ENCODE measurements at regions not wholly inside any gene's neighbourhood (a gene's known extent, or its start where the extent isn't known, plus 50 kb on each side); places are given as distances from the start of the nearest gene placed in this dataset.

GRCh38 chr4:58679886-58680285 is 1569.7 kb upstream of the IGFBP7 start:
- DNase-seq = no peak

GRCh38 chr4:58679051-58679450 is 1568.9 kb upstream of the IGFBP7 start:
- DNase-seq = no peak

- no peak for DNase-seq
Measured at GRCh38 chr4:58669783-58670182, 1559.6 kb upstream of the IGFBP7 start.

GRCh38 chr4:58665649-58666048 is 1555.5 kb upstream of the IGFBP7 start:
- DNase-seq = no peak

- DNase-seq = no peak
Measured at GRCh38 chr4:58658701-58659100, 1548.5 kb upstream of the IGFBP7 start.

GRCh38 chr4:58653251-58653650 is 1543.1 kb upstream of the IGFBP7 start:
- DNase-seq = no peak

- DNase-seq = no peak
Measured at GRCh38 chr4:58649226-58649625, 1539.0 kb upstream of the IGFBP7 start.

- no peak for DNase-seq
Measured at GRCh38 chr4:58646126-58646525, 1535.9 kb upstream of the IGFBP7 start.

GRCh38 chr4:58644549-58644948 is 1534.4 kb upstream of the IGFBP7 start:
- DNase-seq = no peak

- DNase-seq = no peak
Measured at GRCh38 chr4:58636381-58636780, 1526.2 kb upstream of the IGFBP7 start.

GRCh38 chr4:58617226-58617625 is 1507.0 kb upstream of the IGFBP7 start:
- DNase-seq = no peak

GRCh38 chr4:58611012-58611411 is 1500.8 kb upstream of the IGFBP7 start:
- no peak for DNase-seq

GRCh38 chr4:58606303-58606702 is 1496.1 kb upstream of the IGFBP7 start:
- no peak for DNase-seq

- no peak for DNase-seq
Measured at GRCh38 chr4:58603951-58604350, 1493.8 kb upstream of the IGFBP7 start.

- DNase-seq = no peak
Measured at GRCh38 chr4:58602731-58603359, 1492.7 kb upstream of the IGFBP7 start.

GRCh38 chr4:58602022-58602421 is 1491.8 kb upstream of the IGFBP7 start:
- no peak for DNase-seq

GRCh38 chr4:58600290-58600689 is 1490.1 kb upstream of the IGFBP7 start:
- no peak for DNase-seq

GRCh38 chr4:58590722-58591121 is 1480.5 kb upstream of the IGFBP7 start:
- no peak for DNase-seq

- no peak for DNase-seq
Measured at GRCh38 chr4:58587856-58588255, 1477.7 kb upstream of the IGFBP7 start.

- DNase-seq = no peak
Measured at GRCh38 chr4:58566260-58566659, 1456.1 kb upstream of the IGFBP7 start.

GRCh38 chr4:58564695-58565475 is 1454.7 kb upstream of the IGFBP7 start:
- DNase-seq = no peak

- DNase-seq = no peak
Measured at GRCh38 chr4:58561170-58561569, 1451.0 kb upstream of the IGFBP7 start.

GRCh38 chr4:58560736-58561135 is 1450.6 kb upstream of the IGFBP7 start:
- no peak for DNase-seq

GRCh38 chr4:58553679-58554078 is 1443.5 kb upstream of the IGFBP7 start:
- DNase-seq = no peak

- DNase-seq = no peak
Measured at GRCh38 chr4:58553031-58553430, 1442.8 kb upstream of the IGFBP7 start.

Measured in stimulated activated CD4-positive, alpha-beta T cell treated with anti-CD3 and anti-CD28 coated beads, Interleukin-4, amount 100 ng/mL, for 24 hours (primary cell).